Epithelial cell of proximal tubule (primary cell): ENCODE measurements at regions not wholly inside any gene's neighbourhood (a gene's known extent, or its start where the extent isn't known, plus 50 kb on each side); places are given as distances from the start of the nearest gene placed in this dataset.
A peak's percentile ranks its signal among the peaks of the same experiment; 100 is the strongest.
"Not testable (repeated sequence)": the region's sequence is repeated elsewhere in the genome, so short reads cannot be mapped to it uniquely, and the experiment has no call there.

Source experiments
- DNase-seq: peaks from one replicate; pipeline ENCODE4 v3.0.0-alpha.2; 2011; ENCODE audit warnings: low read depth
- H3K4me3 ChIP-seq: 2 replicates; pipeline ENCODE4 v1.5.1; 2011; ENCODE audit warnings: low read depth, mild to moderate bottlenecking, low read length
- TF ChIP-seq, protein P1 (sequence below): conservative IDR thresholded peaks from 2 replicates; pipeline ENCODE4 v1.5.1; 2012; ENCODE audit warnings: low read depth, mild to moderate bottlenecking, low read length

- TF ChIP-seq, protein P1, sequence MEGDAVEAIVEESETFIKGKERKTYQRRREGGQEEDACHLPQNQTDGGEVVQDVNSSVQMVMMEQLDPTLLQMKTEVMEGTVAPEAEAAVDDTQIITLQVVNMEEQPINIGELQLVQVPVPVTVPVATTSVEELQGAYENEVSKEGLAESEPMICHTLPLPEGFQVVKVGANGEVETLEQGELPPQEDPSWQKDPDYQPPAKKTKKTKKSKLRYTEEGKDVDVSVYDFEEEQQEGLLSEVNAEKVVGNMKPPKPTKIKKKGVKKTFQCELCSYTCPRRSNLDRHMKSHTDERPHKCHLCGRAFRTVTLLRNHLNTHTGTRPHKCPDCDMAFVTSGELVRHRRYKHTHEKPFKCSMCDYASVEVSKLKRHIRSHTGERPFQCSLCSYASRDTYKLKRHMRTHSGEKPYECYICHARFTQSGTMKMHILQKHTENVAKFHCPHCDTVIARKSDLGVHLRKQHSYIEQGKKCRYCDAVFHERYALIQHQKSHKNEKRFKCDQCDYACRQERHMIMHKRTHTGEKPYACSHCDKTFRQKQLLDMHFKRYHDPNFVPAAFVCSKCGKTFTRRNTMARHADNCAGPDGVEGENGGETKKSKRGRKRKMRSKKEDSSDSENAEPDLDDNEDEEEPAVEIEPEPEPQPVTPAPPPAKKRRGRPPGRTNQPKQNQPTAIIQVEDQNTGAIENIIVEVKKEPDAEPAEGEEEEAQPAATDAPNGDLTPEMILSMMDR: no peak
- H3K4me3 ChIP-seq: no peak overlapping the region
- no peak for DNase-seq
Observed at GRCh38 chr11:81966340-81966739, 767.3 kb downstream of the FAM181B start.

- no peak overlapping the region for H3K4me3 ChIP-seq
- TF ChIP-seq, protein P1: peak; percentile 38
- no peak for DNase-seq
Observed at GRCh38 chr11:81963018-81963417, 770.6 kb downstream of the FAM181B start.

- TF ChIP-seq, protein P1: no peak
- H3K4me3 ChIP-seq: no peak overlapping the region
- no peak for DNase-seq
Observed at GRCh38 chr11:81960443-81960842, 773.2 kb downstream of the FAM181B start.

- TF ChIP-seq, protein P1: no peak
- DNase-seq: no peak
- no peak overlapping the region for H3K4me3 ChIP-seq
Observed at GRCh38 chr11:81959341-81959740, 774.3 kb downstream of the FAM181B start.

- not testable (repeated sequence) for H3K4me3 ChIP-seq, DNase-seq
Observed at GRCh38 chr11:81954301-81954700, 779.4 kb downstream of the FAM181B start.

- TF ChIP-seq, protein P1: no peak
- DNase-seq: no peak
Observed at GRCh38 chr11:81946831-81947230, 786.8 kb downstream of the FAM181B start.

DNA sequence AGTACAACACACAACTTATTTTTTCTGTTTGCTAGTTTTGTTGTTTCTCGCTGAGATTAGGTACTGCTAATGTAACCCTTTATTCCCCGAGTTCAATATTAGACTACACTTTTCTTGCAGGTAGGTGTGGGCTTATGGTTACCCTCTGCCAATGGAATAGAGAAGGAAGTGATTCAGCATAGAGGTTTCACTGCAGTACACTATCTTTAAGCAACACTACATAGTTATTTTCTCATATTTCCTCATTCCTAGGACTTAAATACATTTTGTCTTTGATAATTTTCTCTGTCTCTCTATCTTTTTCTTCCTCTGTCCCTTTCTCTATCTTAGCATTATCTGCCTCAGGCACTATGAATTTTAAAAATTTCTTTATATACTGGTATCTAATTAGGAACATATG, 791.0 kb downstream of the FAM181B start:
- TF ChIP-seq, protein P1: no peak
- no peak for DNase-seq
- no peak overlapping the region for H3K4me3 ChIP-seq

More at GRCh38 chr11:81946831-81947230, 786.8 kb downstream of the FAM181B start:
- H3K4me3 ChIP-seq: no peak overlapping the region

GRCh38 chr11:81941998-81942397, 791.7 kb downstream of the FAM181B start:
- DNase-seq: no peak
- TF ChIP-seq, protein P1: no peak
- H3K4me3 ChIP-seq: no peak overlapping the region
